Skin epidermis (tissue), 12 donors: ENCODE measurements at regions not wholly inside any gene's neighbourhood (a gene's known extent, or its start where the extent isn't known, plus 50 kb on each side); places are given as distances from the start of the nearest gene placed in this dataset.

Source experiments
- H3K27ac ChIP-seq, 21 experiments: fragments of 200-600 bp; sonication (generic) in 11 of 21; one replicate each; pipeline ENCODE4 v1.5.0; 2020; ENCODE audit warnings: mild to moderate bottlenecking in 3 of 21, inconsistent platforms in 2 of 21, moderate library complexity in 2 of 21
- H3K4me3 ChIP-seq, 7 experiments: fragments of 200-600 bp; sonication (generic) in 2 of 7; one replicate each; pipeline ENCODE4 v1.5.0; 2020; ENCODE audit warnings: inconsistent platforms in 2 of 7, mild to moderate bottlenecking in 2 of 7, moderate library complexity in 1 of 7

- no peak overlapping the region for H3K27ac ChIP-seq
Observed at GRCh38 chr1:56212143-56212542, 367.2 kb downstream of the PLPP3 start.

DNA sequence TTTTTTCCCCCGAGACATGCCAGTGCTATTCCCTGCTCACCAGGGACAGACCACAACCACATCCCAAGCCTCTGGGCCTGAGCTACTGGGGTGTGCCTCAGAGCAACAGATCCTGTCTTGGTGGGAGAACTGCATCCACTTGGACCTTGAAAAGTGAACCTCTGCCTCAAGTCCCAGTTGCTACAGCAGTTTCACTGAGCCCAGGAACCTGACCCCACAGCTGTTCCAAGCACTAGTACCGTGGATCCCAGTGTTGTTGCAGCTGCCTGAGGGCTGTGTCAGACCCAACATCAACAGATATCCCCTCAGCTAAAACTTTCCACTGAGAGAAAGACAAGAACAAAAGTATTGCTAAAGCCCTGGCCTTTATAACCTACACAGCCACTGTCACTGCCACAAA lies 373.0 kb downstream of the PLPP3 start:
- no peak overlapping the region for H3K27ac ChIP-seq
- H3K4me3 ChIP-seq = no peak overlapping the region

More at GRCh38 chr1:56212143-56212542, 367.2 kb downstream of the PLPP3 start:
- H3K4me3 ChIP-seq = no peak overlapping the region

- H3K27ac ChIP-seq = peak overlapping the region in 1 of 21 experiments; percentile 70
Observed at GRCh38 chr1:56204206-56204605, 375.2 kb downstream of the PLPP3 start.

DNA sequence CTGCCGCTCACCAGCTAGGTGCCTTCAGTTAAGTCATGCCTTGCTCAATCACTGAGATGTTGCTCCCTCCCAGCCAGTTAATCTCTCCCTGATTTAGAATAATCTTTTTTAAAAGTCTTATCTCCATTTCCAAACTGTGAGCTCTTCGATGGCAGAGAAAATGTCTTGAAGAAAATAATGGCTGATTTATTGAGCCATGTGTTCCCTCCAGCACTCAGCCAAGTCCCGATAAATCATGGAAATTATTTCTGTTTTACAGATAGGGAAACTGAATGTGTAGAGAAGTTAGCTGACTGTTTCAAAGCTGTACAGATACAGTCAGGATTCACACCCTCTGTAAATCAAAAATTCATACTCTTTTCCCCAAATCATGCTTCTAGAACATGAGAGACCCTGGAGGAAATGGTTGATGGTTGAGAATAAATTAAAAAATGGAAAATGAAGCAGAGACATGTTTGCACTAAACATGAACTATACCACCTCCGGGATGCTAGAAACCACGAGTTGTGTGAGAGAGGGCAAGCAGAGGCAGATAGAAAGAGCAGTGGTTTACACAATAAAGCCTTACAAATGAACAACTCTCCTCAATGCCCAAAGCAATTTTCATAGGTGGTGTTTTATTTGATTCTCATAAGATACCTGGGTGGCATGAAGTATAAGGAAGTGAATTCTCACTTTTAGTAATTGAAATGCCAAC lies 376.4 kb downstream of the PLPP3 start:
- Histone ChIP-seq H3K4me3 (no peak overlapping the region), H3K27ac (peak overlapping the region in 2 of 21 experiments; percentile 12 to 70)

More at GRCh38 chr1:56204206-56204605, 375.2 kb downstream of the PLPP3 start:
- H3K4me3 ChIP-seq = no peak overlapping the region

GRCh38 chr1:56202186-56202585 lies 377.2 kb downstream of the PLPP3 start:
- H3K27ac ChIP-seq = peak overlapping the region in 1 of 21 experiments; percentile 68
- no peak overlapping the region for H3K4me3 ChIP-seq

GRCh38 chr1:56200896-56201295 lies 378.5 kb downstream of the PLPP3 start:
- no peak overlapping the region for H3K4me3 ChIP-seq
- peak overlapping the region in 4 of 21 experiments; percentile 35 to 68 (median 38) for H3K27ac ChIP-seq

GRCh38 chr1:56200442-56200841 lies 378.9 kb downstream of the PLPP3 start:
- Histone ChIP-seq H3K4me3 (no peak overlapping the region), H3K27ac (peak overlapping the region in 4 of 21 experiments; percentile 37 to 68 (median 43))

DNA sequence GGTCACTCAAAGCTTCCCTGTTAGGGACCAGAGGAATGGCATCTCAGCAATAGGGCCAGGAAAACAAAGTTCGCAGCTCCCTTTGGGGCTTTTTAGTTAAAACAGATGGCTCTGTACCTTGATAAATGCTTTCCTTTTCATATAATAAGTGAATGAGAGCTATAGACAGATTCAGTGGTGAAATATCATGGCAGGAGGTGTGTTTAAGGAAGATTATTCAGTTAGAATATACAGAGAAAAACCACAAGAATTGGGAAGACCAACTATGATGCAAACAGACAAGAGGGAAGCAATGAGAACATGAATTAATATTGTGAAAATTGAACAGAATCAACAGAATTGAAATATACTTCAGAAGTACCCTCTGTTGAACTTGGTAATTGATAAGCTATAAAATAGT lies 379.4 kb downstream of the PLPP3 start:
- no peak overlapping the region for H3K4me3 ChIP-seq
- H3K27ac ChIP-seq = peak overlapping the region in 5 of 21 experiments; percentile 4 to 68 (median 27)

DNA sequence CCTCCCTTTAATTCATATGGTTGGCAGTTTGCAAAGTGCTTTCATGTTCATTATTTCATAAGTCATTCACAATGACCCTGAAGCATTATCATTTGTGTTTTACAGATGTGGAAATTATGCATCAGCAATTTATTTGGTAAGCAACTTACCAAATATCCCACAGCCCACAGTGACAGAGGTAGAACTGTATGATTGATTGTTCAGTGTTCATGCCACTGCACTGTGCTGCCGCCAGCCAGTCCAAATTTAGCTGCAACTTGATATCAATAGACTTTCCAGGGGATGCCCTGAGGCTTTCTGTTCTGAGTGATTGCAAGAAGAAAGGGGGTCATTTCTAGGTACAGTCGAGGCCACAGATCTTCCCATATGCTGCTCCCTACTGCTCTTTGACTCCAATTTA lies 380.3 kb downstream of the PLPP3 start:
- Histone ChIP-seq H3K27ac (peak overlapping the region in 1 of 21 experiments; percentile 68), H3K4me3 (no peak overlapping the region)

DNA sequence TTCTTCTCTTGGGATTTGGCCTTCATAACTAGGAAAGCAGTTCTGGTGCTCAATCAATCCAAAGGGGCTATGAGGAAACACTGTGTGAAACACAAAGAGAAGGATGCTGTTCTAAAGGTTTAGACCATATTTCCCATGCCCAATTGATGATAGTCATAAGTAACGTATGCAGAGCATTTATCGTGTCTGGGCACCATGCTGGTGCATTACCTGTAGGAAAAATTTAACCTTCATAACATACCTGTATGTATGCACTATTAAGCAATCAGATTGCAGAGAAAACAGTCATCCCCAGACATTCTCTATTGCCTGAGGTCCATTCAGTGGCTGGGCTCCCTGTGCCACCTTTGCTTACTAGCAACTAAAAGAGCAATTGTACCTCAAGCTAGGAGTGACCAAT lies 381.4 kb downstream of the PLPP3 start:
- Histone ChIP-seq H3K4me3 (no peak overlapping the region), H3K27ac (no peak overlapping the region)

DNA sequence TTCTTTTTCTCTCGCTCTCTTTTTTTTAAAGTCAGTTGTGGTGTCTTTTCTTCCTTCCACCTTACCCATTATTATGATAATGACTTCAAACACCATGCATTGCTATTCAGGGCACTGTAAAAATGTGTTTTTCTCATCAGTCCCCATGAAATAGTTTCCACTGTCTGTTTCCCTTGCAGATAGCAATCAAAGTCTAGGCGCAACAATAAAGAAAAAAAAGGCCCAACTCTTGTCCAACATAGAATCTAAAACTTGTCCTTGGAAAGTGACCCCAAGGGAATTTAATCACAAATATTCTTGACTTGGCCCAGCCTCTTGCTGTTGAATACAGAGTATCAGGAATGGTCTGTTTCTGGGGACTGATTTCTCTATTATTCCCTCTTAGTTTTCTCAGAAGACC lies 382.5 kb downstream of the PLPP3 start:
- no peak overlapping the region for H3K4me3 ChIP-seq
- no peak overlapping the region for H3K27ac ChIP-seq

- H3K4me3 ChIP-seq = no peak overlapping the region
Observed at GRCh38 chr1:56194701-56195300, 384.6 kb downstream of the PLPP3 start.

GRCh38 chr1:56193656-56194055 lies 385.7 kb downstream of the PLPP3 start:
- peak overlapping the region in 2 of 21 experiments; percentile 14 to 22 for H3K27ac ChIP-seq
- no peak overlapping the region for H3K4me3 ChIP-seq

More at GRCh38 chr1:56194701-56195300, 384.6 kb downstream of the PLPP3 start:
- H3K27ac ChIP-seq = peak overlapping the region in 5 of 21 experiments; percentile 0 to 31 (median 14)

- H3K27ac ChIP-seq = peak overlapping the region in 4 of 21 experiments; percentile 14 to 72 (median 30)
- H3K4me3 ChIP-seq = no peak overlapping the region
Observed at GRCh38 chr1:56191369-56191768, 388.0 kb downstream of the PLPP3 start.

DNA sequence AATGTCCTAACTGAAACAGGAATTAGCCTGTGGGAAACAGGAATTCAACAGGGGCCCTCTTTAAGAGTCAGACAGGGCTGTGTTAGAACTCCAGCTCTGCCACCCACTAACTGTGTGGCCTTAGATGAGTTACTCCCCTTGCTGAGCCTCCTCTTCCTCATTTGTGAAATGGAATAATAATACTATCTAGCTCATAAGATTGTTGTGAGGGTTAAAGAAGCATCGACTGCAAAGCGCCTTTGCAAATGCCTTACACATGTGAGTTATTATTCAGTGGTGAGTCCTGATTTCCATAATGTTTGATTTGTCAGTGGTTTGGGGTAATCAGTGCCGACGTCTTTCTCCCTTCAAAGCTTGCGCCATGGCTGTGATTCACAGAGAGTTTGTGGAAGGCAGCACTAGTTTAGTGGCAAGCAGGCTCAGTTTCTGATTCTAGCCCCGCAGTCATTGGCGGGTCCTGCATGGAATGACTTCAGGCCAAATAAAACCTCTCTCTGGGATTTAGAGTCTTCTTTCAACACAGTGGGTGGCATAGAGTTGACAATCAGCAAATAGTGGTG lies 388.5 kb downstream of the PLPP3 start:
- H3K4me3 ChIP-seq = no peak overlapping the region
- H3K27ac ChIP-seq = peak overlapping the region in 8 of 21 experiments; percentile 10 to 72 (median 26)

DNA sequence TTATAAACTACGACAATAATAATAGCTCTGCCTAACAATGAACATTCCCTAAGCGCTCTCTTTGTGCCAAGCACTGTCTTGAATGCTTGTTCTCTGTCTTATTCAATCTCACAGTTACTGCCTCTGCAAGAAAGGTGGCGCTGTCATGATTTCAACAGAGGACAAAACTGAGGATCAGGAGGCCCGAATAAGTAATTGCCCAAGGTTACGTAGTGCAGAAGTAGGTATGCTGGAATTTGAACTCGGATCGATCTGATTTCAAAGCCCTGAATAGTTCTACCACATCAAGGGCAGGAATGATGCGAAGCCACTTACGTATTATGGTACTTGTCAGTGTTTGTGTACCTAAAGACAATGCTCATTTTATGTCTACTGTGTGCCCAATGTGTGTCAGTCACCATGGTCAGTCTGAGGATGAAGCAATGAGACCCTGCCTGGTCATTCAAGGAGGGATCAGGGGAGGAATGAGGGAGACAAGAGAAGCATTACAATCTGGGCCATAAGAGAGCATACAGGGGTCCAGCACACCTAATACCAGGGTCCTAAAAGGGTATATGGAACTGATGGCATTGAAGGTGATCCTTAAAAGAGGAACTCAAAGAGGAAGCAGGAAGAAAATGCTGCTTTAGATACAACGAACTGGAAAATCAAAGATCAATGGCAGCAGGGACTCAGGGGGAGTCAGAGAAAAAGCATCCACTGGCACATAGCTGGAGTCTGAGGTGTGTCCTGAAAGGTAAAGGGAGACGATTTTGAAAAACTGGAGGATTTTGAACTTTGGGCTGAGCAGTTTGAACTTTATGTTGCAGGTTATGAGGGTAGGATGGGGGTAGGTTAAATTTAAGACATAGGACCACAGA lies 389.2 kb downstream of the PLPP3 start:
- Histone ChIP-seq H3K27ac (peak overlapping the region in 6 of 21 experiments; percentile 10 to 46 (median 21)), H3K4me3 (no peak overlapping the region)

GRCh38 chr1:56189454-56189853 lies 389.9 kb downstream of the PLPP3 start:
- Histone ChIP-seq H3K4me3 (no peak overlapping the region), H3K27ac (peak overlapping the region in 1 of 21 experiments; percentile 40)

- Histone ChIP-seq H3K27ac (peak overlapping the region in 1 of 21 experiments; percentile 40), H3K4me3 (no peak overlapping the region)
Observed at GRCh38 chr1:56188855-56189254, 390.5 kb downstream of the PLPP3 start.

DNA sequence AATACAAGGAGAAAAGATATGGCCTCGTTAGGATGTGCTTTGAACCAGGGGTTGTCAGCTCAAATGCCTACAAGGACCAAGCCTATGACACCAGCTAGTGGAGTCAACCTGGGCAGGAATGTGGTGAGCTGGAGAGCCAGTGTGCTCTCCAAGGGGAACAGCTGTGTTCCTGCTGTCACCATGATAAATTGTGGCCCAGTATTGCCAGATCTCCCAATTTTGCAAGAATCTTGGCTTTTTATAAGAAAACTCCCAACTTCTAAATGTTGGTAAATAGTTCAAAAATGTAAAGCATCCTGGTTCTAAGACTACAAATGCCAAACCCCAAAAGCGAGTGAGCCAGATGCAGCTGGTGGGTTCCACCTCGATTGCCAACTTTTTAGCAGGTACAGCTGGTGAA lies 391.1 kb downstream of the PLPP3 start:
- H3K4me3 ChIP-seq = no peak overlapping the region
- no peak overlapping the region for H3K27ac ChIP-seq

- H3K4me3 ChIP-seq = no peak overlapping the region
- no peak overlapping the region for H3K27ac ChIP-seq
Observed at GRCh38 chr1:56187405-56187804, 392.0 kb downstream of the PLPP3 start.
